MM.1S (cell line): ENCODE measurements at regions not wholly inside any gene's neighbourhood (a gene's known extent, or its start where the extent isn't known, plus 50 kb on each side); places are given as distances from the start of the nearest gene placed in this dataset.

Experiments used
- DNase-seq: peaks from one replicate; pipeline ENCODE4 v3.0.0-alpha.2; 2015
- H2AFZ ChIP-seq: fragments of 300-600 bp; sonication (generic); 2 replicates; pipeline ENCODE4 v1.6.0; 2016; ENCODE audit warnings: antibody characterized with exemption, low read length
- H3F3A ChIP-seq: fragments of 300-600 bp; sonication (generic); 2 replicates; pipeline ENCODE4 v1.6.1; 2016; ENCODE audit warnings: mild to moderate bottlenecking, antibody characterized with exemption, low read length, moderate library complexity, mixed read lengths; ENCODE audit not compliant: insufficient read depth
- H3K27ac ChIP-seq: fragments of 300-600 bp; sonication (generic); 2 replicates; pipeline ENCODE4 v1.5.1; 2016; ENCODE audit warnings: mild to moderate bottlenecking, low read length
- H3K27me3 ChIP-seq: fragments of 300-600 bp; sonication (generic); replicated peaks from 2 replicates; pipeline ENCODE4 v1.6.0; 2016; ENCODE audit warnings: low read length; ENCODE audit not compliant: insufficient read depth
- H3K36me3 ChIP-seq: fragments of 300-600 bp; sonication (generic); replicated peaks from 2 replicates; pipeline ENCODE4 v1.6.1; 2016; ENCODE audit warnings: mild to moderate bottlenecking, low read length, mixed read lengths; ENCODE audit not compliant: insufficient read depth
- H3K4me1 ChIP-seq: fragments of 300-600 bp; sonication (generic); 2 replicates; pipeline ENCODE4 v1.6.1; 2016; ENCODE audit warnings: low read length, mixed read lengths
- H3K4me2 ChIP-seq: fragments of 300-600 bp; sonication (generic); 2 replicates; pipeline ENCODE4 v1.6.0; 2016; ENCODE audit warnings: low read depth, low read length
- H3K4me3 ChIP-seq: fragments of 300-600 bp; sonication (generic); 2 replicates; pipeline ENCODE4 v1.5.1; 2016; ENCODE audit warnings: low read length, mixed read lengths
- H3K79me2 ChIP-seq: fragments of 300-600 bp; sonication (generic); 2 replicates; pipeline ENCODE4 v1.6.1; 2016; ENCODE audit warnings: mixed run types, low read length, mixed read lengths
- H3K9ac ChIP-seq: fragments of 300-600 bp; sonication (generic); 2 replicates; pipeline ENCODE4 v1.6.1; 2016; ENCODE audit warnings: low read length, mixed read lengths
- H3K9me2 ChIP-seq: fragments of 300-600 bp; sonication (generic); replicated peaks from 2 replicates; pipeline ENCODE4 v1.6.1; 2016; ENCODE audit warnings: mild to moderate bottlenecking, low read length, mixed read lengths; ENCODE audit not compliant: insufficient read depth
- H3K9me3 ChIP-seq: fragments of 300-600 bp; sonication (generic); replicated peaks from 2 replicates; pipeline ENCODE4 v1.6.1; 2016; ENCODE audit warnings: mild to moderate bottlenecking, low read length, mixed read lengths; ENCODE audit not compliant: insufficient read depth
- H4K20me1 ChIP-seq: fragments of 300-600 bp; sonication (generic); 2 replicates; pipeline ENCODE4 v1.6.1; 2016; ENCODE audit warnings: mild to moderate bottlenecking, low read length, moderate library complexity, mixed read lengths; ENCODE audit not compliant: insufficient read depth
- CTCF ChIP-seq: fragments of 300-600 bp; sonication (generic); IDR thresholded peaks from 2 replicates; pipeline ENCODE4 v1.5.1; 2016; ENCODE audit warnings: antibody characterized with exemption, low read length, mixed read lengths
- EZH2 ChIP-seq: fragments of 300-600 bp; sonication (generic); optimal IDR thresholded peaks from 2 replicates; pipeline ENCODE3; 2017; ENCODE audit warnings: low read depth, mild to moderate bottlenecking, antibody characterized with exemption, low read length, mixed read lengths
- EZH2phosphoT487 ChIP-seq: fragments of 300-600 bp; sonication (generic); IDR thresholded peaks from 2 replicates; pipeline ENCODE4 v1.6.1; 2018; ENCODE audit warnings: antibody characterized with exemption, low read length

- no peaks in the 10 kb centered on the region for H4K20me1 ChIP-seq
- no peaks in the 10 kb centered on the region for H3K36me3 ChIP-seq
- H3K4me2 ChIP-seq: no peak overlapping the region
- TF ChIP-seq CTCF (no peak), EZH2phosphoT487 (no peak), EZH2 (no peak)
- no peak overlapping the region for H2AFZ ChIP-seq
- H3K9me2 ChIP-seq: no peaks in the 10 kb centered on the region
- H3K4me3 ChIP-seq: no peak overlapping the region
- no peaks in the 10 kb centered on the region for H3K9me3 ChIP-seq
- H3K27ac ChIP-seq: no peak overlapping the region
- H3K27me3 ChIP-seq: no peaks in the 10 kb centered on the region
- H3F3A ChIP-seq: no peaks in the 10 kb centered on the region
- no peaks in the 10 kb centered on the region for H3K79me2 ChIP-seq
- H3K4me1 ChIP-seq: no peaks in the 10 kb centered on the region
- no peak for DNase-seq
- no peak overlapping the region for H3K9ac ChIP-seq
These were observed 103.8 kb upstream of the GPR26 start for GRCh38 chr10:123562387-123562786.

- Histone ChIP-seq H4K20me1 (no peaks in the 10 kb centered on the region), H3K4me1 (no peaks in the 10 kb centered on the region), H3K27me3 (no peaks in the 10 kb centered on the region), H3K9me2 (no peaks in the 10 kb centered on the region), H3K4me3 (no peak overlapping the region), H3F3A (no peaks in the 10 kb centered on the region), H3K9me3 (no peaks in the 10 kb centered on the region), H3K79me2 (no peaks in the 10 kb centered on the region), H3K36me3 (no peaks in the 10 kb centered on the region), H3K27ac (no peak overlapping the region), H2AFZ (no peak overlapping the region), H3K9ac (no peak overlapping the region), H3K4me2 (no peak overlapping the region)
- no peak for TF ChIP-seq EZH2
- no peak for TF ChIP-seq EZH2phosphoT487
- TF ChIP-seq CTCF: no peak
- no peak for DNase-seq
These were observed 103.2 kb upstream of the GPR26 start for GRCh38 chr10:123562811-123563580.

GRCh38 chr10:123563581-123563855, 102.6 kb upstream of the GPR26 start:
- TF ChIP-seq EZH2phosphoT487 (no peak), CTCF (no peak), EZH2 (no peak)
- H3K36me3 ChIP-seq: no peaks in the 10 kb centered on the region
- DNase-seq: no peak

More at GRCh38 chr10:123563581-123563855, 102.6 kb upstream of the GPR26 start:
- Histone ChIP-seq H3K4me1 (no peaks in the 10 kb centered on the region), H3F3A (no peaks in the 10 kb centered on the region), H3K4me2 (no peak overlapping the region), H3K27me3 (no peaks in the 10 kb centered on the region), H3K4me3 (no peak overlapping the region), H3K9me3 (no peaks in the 10 kb centered on the region), H3K9ac (no peak overlapping the region), H3K79me2 (no peaks in the 10 kb centered on the region), H3K27ac (no peak overlapping the region), H4K20me1 (no peaks in the 10 kb centered on the region), H2AFZ (no peak overlapping the region), H3K9me2 (no peaks in the 10 kb centered on the region)
